Cardiac muscle cell (in vitro differentiated cells and primary cell): ENCODE measurements at regions not wholly inside any gene's neighbourhood (a gene's known extent, or its start where the extent isn't known, plus 50 kb on each side); places are given as distances from the start of the nearest gene placed in this dataset.

Experiments used
- DNase-seq, 2 donors: peaks; one replicate each; pipeline versions ENCODE4 v3.0.0 to v3.0.0-alpha.2; 2010 to 2017; ENCODE audit warnings: low read depth in 1 of 2, low spot score in 1 of 2
- H3K27ac ChIP-seq: fragments of 200-600 bp; sonication (generic); 2 replicates; pipeline ENCODE4 v1.5.1; 2016
- H3K27me3 ChIP-seq: fragments of 200-600 bp; sonication (generic); 2 replicates; pipeline ENCODE4 v1.6.0; 2016; ENCODE audit warnings: control low read depth
- H3K36me3 ChIP-seq: fragments of 200-600 bp; sonication (generic); 2 replicates; pipeline ENCODE4 v1.5.1; 2016; ENCODE audit warnings: control low read depth
- H3K4me1 ChIP-seq: fragments of 200-600 bp; sonication (generic); 2 replicates; pipeline ENCODE4 v1.8.1; 2017; ENCODE audit warnings: low read depth, mild to moderate bottlenecking, mixed run types
- H3K4me3 ChIP-seq: fragments of 200-600 bp; sonication (generic); 2 replicates; pipeline ENCODE4 v1.5.1; 2016; ENCODE audit warnings: mild to moderate bottlenecking
- H3K9me3 ChIP-seq: fragments of 200-600 bp; sonication (generic); 2 replicates; pipeline ENCODE4 v1.5.1; 2017; ENCODE audit warnings: low read depth, mild to moderate bottlenecking, control low read depth
- TF ChIP-seq, protein P1 (sequence below): IDR thresholded peaks from 2 replicates; pipeline ENCODE4 v1.5.1; 2012; ENCODE audit warnings: low read depth, mild to moderate bottlenecking, low read length

DNA sequence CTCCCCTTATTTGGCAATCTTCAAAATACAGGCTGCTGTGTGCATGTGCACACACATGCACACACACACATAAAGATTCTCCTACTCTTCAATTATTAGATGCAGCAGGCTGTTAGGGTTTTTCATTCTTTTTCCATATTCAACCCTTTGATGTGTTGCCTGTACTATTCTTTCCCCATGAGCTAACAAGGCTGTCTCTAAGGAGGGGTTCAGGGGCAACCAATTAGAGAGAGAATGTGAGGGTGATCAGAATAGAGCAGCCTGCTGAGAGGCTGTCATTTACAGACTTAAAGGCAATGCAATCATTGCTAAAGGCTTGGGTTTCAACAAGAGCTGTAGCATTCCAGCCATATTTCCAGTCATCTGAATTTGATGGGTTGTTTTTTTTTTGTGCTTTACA lies 467.4 kb upstream of the ID4 start:
- Histone ChIP-seq H3K36me3 (no peaks in the 10 kb centered on the region), H3K4me3 (no peak overlapping the region), H3K9me3 (no peaks in the 10 kb centered on the region), H3K27ac (no peak overlapping the region), H3K4me1 (peaks cover 14% of the 10 kb centered on the region), H3K27me3 (no peaks in the 10 kb centered on the region)
- TF ChIP-seq, protein P1, sequence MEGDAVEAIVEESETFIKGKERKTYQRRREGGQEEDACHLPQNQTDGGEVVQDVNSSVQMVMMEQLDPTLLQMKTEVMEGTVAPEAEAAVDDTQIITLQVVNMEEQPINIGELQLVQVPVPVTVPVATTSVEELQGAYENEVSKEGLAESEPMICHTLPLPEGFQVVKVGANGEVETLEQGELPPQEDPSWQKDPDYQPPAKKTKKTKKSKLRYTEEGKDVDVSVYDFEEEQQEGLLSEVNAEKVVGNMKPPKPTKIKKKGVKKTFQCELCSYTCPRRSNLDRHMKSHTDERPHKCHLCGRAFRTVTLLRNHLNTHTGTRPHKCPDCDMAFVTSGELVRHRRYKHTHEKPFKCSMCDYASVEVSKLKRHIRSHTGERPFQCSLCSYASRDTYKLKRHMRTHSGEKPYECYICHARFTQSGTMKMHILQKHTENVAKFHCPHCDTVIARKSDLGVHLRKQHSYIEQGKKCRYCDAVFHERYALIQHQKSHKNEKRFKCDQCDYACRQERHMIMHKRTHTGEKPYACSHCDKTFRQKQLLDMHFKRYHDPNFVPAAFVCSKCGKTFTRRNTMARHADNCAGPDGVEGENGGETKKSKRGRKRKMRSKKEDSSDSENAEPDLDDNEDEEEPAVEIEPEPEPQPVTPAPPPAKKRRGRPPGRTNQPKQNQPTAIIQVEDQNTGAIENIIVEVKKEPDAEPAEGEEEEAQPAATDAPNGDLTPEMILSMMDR: no peak
- peak in 1 of 2 donors; percentile 24 for DNase-seq

DNA sequence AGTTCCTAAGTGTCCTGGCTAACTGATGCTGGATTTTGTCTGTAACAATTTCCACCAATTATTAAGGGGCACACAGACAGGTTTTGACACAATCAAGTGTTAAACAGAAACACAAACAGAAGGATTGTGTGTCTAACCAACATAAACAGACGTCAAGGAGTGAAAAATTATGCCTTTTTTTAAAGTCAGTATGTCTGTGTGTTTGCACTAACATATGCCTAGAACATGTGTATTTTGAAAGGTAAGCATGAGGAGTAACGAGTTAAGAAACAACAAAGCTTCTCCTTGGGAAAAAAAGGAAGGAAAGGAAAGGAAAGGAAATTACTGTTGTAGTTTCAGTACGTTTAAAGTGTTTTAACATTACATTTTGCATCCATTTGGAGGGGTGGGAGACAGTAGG lies 466.3 kb upstream of the ID4 start:
- peaks cover 14% of the 10 kb centered on the region for H3K4me1 ChIP-seq
- TF ChIP-seq, protein P1: no peak
- no peaks in the 10 kb centered on the region for H3K27me3 ChIP-seq
- DNase-seq: no peak
- no peak overlapping the region for H3K4me3 ChIP-seq
- no peaks in the 10 kb centered on the region for H3K36me3 ChIP-seq
- no peaks in the 10 kb centered on the region for H3K9me3 ChIP-seq
- no peak overlapping the region for H3K27ac ChIP-seq

DNA sequence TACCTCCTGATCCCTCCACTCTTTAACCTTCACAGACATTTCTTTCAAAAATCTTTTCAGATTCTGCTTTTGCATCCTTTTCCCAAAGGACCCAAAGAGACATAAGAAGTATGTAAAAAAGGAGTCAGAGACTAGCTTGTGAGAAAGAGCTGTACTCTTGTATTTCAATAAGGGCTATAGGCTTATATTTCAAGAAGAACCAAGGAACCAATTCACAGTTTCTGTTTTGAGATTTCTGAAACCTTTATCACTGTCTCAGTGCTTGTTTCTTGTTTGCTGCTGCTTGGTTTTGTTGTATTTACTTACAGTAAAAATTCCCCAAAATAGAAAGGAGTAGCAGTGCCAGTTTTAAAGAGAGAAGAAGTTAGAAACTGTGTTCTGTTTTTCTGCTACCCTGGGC lies 461.6 kb upstream of the ID4 start:
- H3K4me1 ChIP-seq: no peaks in the 10 kb centered on the region
- H3K27ac ChIP-seq: no peak overlapping the region
- no peak for DNase-seq
- no peak overlapping the region for H3K4me3 ChIP-seq
- H3K27me3 ChIP-seq: no peaks in the 10 kb centered on the region
- H3K36me3 ChIP-seq: no peaks in the 10 kb centered on the region
- no peaks in the 10 kb centered on the region for H3K9me3 ChIP-seq
- TF ChIP-seq, protein P1: no peak

DNA sequence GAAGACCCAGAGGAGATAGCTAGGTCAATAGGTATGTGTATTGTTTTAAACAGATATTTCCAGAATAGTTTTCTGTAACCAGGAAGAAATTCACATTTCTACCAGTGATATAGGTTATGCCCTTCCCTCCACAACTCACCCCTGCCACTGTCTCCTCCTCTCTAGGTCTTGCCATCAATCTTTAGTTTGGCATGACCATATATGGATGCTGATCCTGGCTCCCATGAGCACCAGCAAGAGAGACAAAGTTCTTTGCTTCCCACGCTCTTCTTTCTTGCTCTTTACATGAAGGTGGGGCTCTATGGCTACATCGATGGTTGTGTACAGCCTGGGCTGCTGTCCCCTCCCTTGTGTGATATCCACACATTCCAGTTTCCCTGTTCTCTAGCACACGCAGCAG lies 459.4 kb upstream of the ID4 start:
- TF ChIP-seq, protein P1: no peak
- no peaks in the 10 kb centered on the region for H3K9me3 ChIP-seq
- no peaks in the 10 kb centered on the region for H3K36me3 ChIP-seq
- H3K4me1 ChIP-seq: no peaks in the 10 kb centered on the region
- DNase-seq: peak in 1 of 2 donors; percentile 5
- no peaks in the 10 kb centered on the region for H3K27me3 ChIP-seq
- no peak overlapping the region for H3K27ac ChIP-seq
- no peak overlapping the region for H3K4me3 ChIP-seq

DNA sequence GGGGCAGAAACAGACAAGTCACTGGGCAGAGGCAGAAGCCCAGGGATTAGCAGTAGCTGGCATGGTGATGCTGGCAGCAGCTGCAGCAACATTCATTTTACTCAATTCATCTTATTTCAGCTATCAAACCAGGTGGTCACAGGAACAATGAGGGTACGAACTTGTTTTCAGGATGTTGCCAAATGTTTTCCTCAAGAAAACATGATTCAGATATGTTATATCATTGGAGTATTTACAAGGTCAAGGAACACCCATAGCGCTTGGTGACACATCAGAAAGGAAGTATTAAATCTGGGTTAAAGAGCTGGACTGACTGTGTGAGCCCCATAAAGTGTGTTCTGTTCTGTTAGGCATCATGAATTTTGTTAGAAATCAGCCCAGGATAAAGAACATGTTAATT lies 456.9 kb upstream of the ID4 start:
- TF ChIP-seq, protein P1: no peak
- Histone ChIP-seq H3K36me3 (no peaks in the 10 kb centered on the region), H3K4me3 (no peak overlapping the region), H3K27ac (no peak overlapping the region), H3K27me3 (no peaks in the 10 kb centered on the region), H3K4me1 (no peaks in the 10 kb centered on the region), H3K9me3 (no peaks in the 10 kb centered on the region)
- DNase-seq: peak in 1 of 2 donors; percentile 22

DNA sequence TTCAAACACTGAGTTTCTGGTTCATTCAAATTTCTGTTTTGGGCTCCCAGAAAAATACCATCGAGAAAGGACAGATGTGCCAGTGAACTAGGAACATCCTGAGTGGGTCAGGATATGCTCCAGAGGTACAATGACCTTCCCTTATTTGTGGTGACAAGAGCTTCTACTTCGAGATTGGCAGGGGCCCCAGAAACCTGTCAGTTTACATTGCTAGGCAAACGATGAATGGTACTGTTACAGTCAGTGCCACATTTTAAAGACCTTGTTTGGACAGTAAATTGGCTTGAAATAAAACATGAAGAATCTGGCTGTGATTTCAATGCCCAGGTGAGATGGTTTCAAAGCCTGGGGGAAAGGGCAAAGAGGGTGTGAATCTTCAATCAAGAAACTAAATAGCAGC lies 454.5 kb upstream of the ID4 start:
- Histone ChIP-seq H3K4me1 (no peaks in the 10 kb centered on the region), H3K36me3 (no peaks in the 10 kb centered on the region), H3K9me3 (no peaks in the 10 kb centered on the region), H3K27me3 (no peaks in the 10 kb centered on the region), H3K27ac (no peak overlapping the region), H3K4me3 (no peak overlapping the region)
- TF ChIP-seq, protein P1: no peak
- DNase-seq: no peak
